H9 (cell line): ENCODE measurements at regions not wholly inside any gene's neighbourhood (a gene's known extent, or its start where the extent isn't known, plus 50 kb on each side); places are given as distances from the start of the nearest gene placed in this dataset.

Experiments used
- DNase-seq: peaks from one replicate; pipeline ENCODE4 v3.0.0-alpha.2; 2017
- H2AFZ ChIP-seq: one replicate; pipeline ENCODE4 v1.6.1; 2013; ENCODE audit warnings: mild to moderate bottlenecking, low read length, control low read depth, moderate library complexity
- H2AK5ac ChIP-seq: 2 replicates; pipeline ENCODE4 v1.6.1; 2013; ENCODE audit warnings: low read length, control low read depth, mixed read lengths; ENCODE audit not compliant: insufficient read length
- H2BK120ac ChIP-seq: one replicate; pipeline ENCODE4 v1.6.1; 2013; ENCODE audit warnings: low read depth, mild to moderate bottlenecking, low read length, control low read depth, inconsistent platforms; ENCODE audit not compliant: poor library complexity, severe bottlenecking
- H2BK12ac ChIP-seq: 2 replicates; pipeline ENCODE4 v1.6.1; 2013; ENCODE audit warnings: low read length, control low read depth, mixed read lengths, low read depth; ENCODE audit not compliant: insufficient read length
- H2BK15ac ChIP-seq: 2 replicates; pipeline ENCODE4 v1.6.1; 2013; ENCODE audit warnings: low read depth, low read length, control low read depth
- H2BK20ac ChIP-seq: one replicate; pipeline ENCODE4 v1.6.1; 2013; ENCODE audit warnings: low read depth, mild to moderate bottlenecking, low read length, control low read depth, inconsistent platforms; ENCODE audit not compliant: poor library complexity, severe bottlenecking
- H2BK5ac ChIP-seq: 2 replicates; pipeline ENCODE4 v1.6.1; 2013; ENCODE audit warnings: low read length, control low read depth, mixed read lengths; ENCODE audit not compliant: insufficient read length
- H3K14ac ChIP-seq: 2 replicates; pipeline ENCODE4 v1.6.1; 2013; ENCODE audit warnings: low read length, control low read depth; ENCODE audit not compliant: insufficient read depth
- H3K18ac ChIP-seq: 2 replicates; pipeline ENCODE4 v1.6.1; 2013; ENCODE audit warnings: low read depth, mild to moderate bottlenecking, mixed read lengths, low read length, control low read depth; ENCODE audit not compliant: insufficient read length
- H3K23ac ChIP-seq: 2 replicates; pipeline ENCODE4 v1.6.1; 2013; ENCODE audit warnings: low read length, control low read depth, mixed read lengths, low read depth; ENCODE audit not compliant: insufficient read length
- H3K23me2 ChIP-seq: 2 replicates; pipeline ENCODE4 v1.6.1; 2013; ENCODE audit warnings: low read depth, mild to moderate bottlenecking, mixed read lengths, low read length, control low read depth; ENCODE audit not compliant: insufficient read length, poor library complexity, severe bottlenecking
- H3K27ac ChIP-seq: 2 replicates; pipeline ENCODE4 v1.5.1; 2013; ENCODE audit warnings: low read length, control low read depth, mixed read lengths, low read depth; ENCODE audit not compliant: insufficient read length
- H3K27me3 ChIP-seq: 2 replicates; pipeline ENCODE4 v1.6.1; 2013; ENCODE audit warnings: low read length, control low read depth, inconsistent platforms; ENCODE audit not compliant: insufficient read depth
- H3K4ac ChIP-seq: 2 replicates; pipeline ENCODE4 v1.6.1; 2013; ENCODE audit warnings: low read depth, mild to moderate bottlenecking, control low read depth, inconsistent platforms, low read length, moderate library complexity
- H3K4me1 ChIP-seq: 2 replicates; pipeline ENCODE4 v1.6.1; 2013; ENCODE audit warnings: low read length, control low read depth, inconsistent platforms; ENCODE audit not compliant: insufficient read depth
- H3K4me2 ChIP-seq: 2 replicates; pipeline ENCODE4 v1.6.1; 2013; ENCODE audit warnings: low read length, control low read depth, mixed read lengths; ENCODE audit not compliant: insufficient read length, insufficient read depth
- H3K56ac ChIP-seq: 2 replicates; pipeline ENCODE4 v1.6.1; 2013; ENCODE audit warnings: low read depth, mild to moderate bottlenecking, mixed read lengths, low read length, control low read depth; ENCODE audit not compliant: insufficient read length
- H3K79me1 ChIP-seq: 2 replicates; pipeline ENCODE4 v1.6.1; 2013; ENCODE audit warnings: low read depth, mild to moderate bottlenecking, moderate library complexity, low read length, control low read depth, inconsistent platforms; ENCODE audit not compliant: insufficient read depth, poor library complexity, severe bottlenecking
- H3K79me2 ChIP-seq: 2 replicates; pipeline ENCODE4 v1.6.1; 2013; ENCODE audit warnings: low read length, control low read depth, inconsistent platforms; ENCODE audit not compliant: insufficient read depth
- H3K9ac ChIP-seq: 2 replicates; pipeline ENCODE4 v1.6.1; 2013; ENCODE audit warnings: low read length, control low read depth, mixed read lengths; ENCODE audit not compliant: insufficient read length; ENCODE audit errors: extremely low read depth
- H3K9me3 ChIP-seq: one replicate; pipeline ENCODE4 v1.6.1; 2013; ENCODE audit warnings: low read depth, low read length, inconsistent platforms; ENCODE audit not compliant: control insufficient read depth
- H3T11ph ChIP-seq: one replicate; pipeline ENCODE4 v1.6.1; 2013; ENCODE audit warnings: mild to moderate bottlenecking, low read length, control low read depth, inconsistent platforms
- H4K20me1 ChIP-seq: one replicate; pipeline ENCODE4 v1.6.1; 2013; ENCODE audit not compliant: control insufficient read depth, insufficient read length, insufficient read depth
- H4K5ac ChIP-seq: 2 replicates; pipeline ENCODE4 v1.6.1; 2013; ENCODE audit warnings: low read depth, mild to moderate bottlenecking, mixed read lengths, low read length, control low read depth; ENCODE audit not compliant: insufficient read length
- H4K8ac ChIP-seq: replicated peaks from 2 replicates; pipeline ENCODE4 v1.6.1; 2013; ENCODE audit warnings: low read length, control low read depth, mixed read lengths, low read depth; ENCODE audit not compliant: insufficient read length
- H4K91ac ChIP-seq: 2 replicates; pipeline ENCODE4 v1.6.1; 2013; ENCODE audit warnings: low read depth, mild to moderate bottlenecking, moderate library complexity, mixed read lengths, low read length, control low read depth; ENCODE audit not compliant: insufficient read length
- H3K27ac Mint-ChIP-seq, 3 experiments: 2 replicates in 2 of 3; 3 replicates in 1 of 3; pipeline ENCODE4 v1.8.0; 2020 to 2021; ENCODE audit warnings: mixed read lengths in 3 of 3, mild to moderate bottlenecking in 1 of 3, moderate library complexity in 1 of 3
- H3K27me3 Mint-ChIP-seq: 2 replicates; pipeline ENCODE4 v1.8.0; 2021; ENCODE audit warnings: low read depth, mild to moderate bottlenecking, moderate library complexity, mixed read lengths
- H3K36me3 Mint-ChIP-seq, 3 experiments: 2 replicates in 2 of 3; 3 replicates in 1 of 3; pipeline ENCODE4 v1.8.0; 2020 to 2021; ENCODE audit warnings: low read depth in 3 of 3, mixed read lengths in 3 of 3; ENCODE audit not compliant: insufficient read depth in 1 of 3
- H3K4me1 Mint-ChIP-seq, 2 experiments: 2 replicates each; pipeline ENCODE4 v1.8.0; 2020; ENCODE audit warnings: mixed read lengths in 2 of 2
- H3K4me3 Mint-ChIP-seq, 2 experiments: 2 replicates in 1 of 2; 3 replicates in 1 of 2; pipeline ENCODE4 v1.8.0; 2020 to 2021; ENCODE audit warnings: mild to moderate bottlenecking in 2 of 2, mixed read lengths in 2 of 2, moderate library complexity in 1 of 2
- H3K9me3 Mint-ChIP-seq, 2 experiments: 2 replicates in 1 of 2; 3 replicates in 1 of 2; pipeline ENCODE4 v1.8.0; 2020; ENCODE audit warnings: mild to moderate bottlenecking in 2 of 2, mixed read lengths in 2 of 2, moderate library complexity in 1 of 2
- WGBS: extraction: QIAGEN DNeasy Blood & Tissue Kit; methylation state at CpG from one replicate; pipeline ENCODE4 v1.1.7; 2013; ENCODE audit warnings: missing lambda C conversion rate, low lambda C conversion rate, mixed read lengths; ENCODE audit not compliant: insufficient read length; ENCODE audit errors: extremely low coverage; 5-methylcytosine and 5-hydroxymethylcytosine counted together
- TF ChIP-seq, protein P1 (sequence below): fragments of 200-600 bp; sonication (generic); conservative IDR thresholded peaks from 3 replicates; pipeline ENCODE4 v1.8.0; 2021; ENCODE audit warnings: antibody characterized with exemption, mild to moderate bottlenecking

DNA sequence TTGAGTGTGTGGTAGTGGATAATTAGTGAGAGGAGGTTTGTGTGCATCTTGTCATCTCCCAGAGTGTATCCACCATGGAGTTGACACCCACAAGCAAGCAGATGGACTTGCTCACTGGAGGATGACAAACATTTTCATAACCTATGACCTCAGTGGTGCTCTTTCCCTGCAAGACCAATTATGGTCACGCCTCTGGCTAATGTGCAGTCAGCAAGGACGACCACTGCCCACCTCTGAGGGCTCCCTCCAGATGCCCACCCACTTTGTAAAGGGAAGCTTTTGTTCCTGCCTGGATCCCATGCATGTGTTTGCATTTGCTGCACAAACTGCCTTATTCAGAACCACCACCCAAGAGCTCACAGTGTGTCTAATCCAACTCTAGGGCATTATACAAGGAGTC, 982.8 kb downstream of the TMEM121 start:
- Histone ChIP-seq H3K27me3 (no peaks in the 10 kb centered on the region), H2BK20ac (no peak overlapping the region), H3K9ac (no peak overlapping the region), H3K79me2 (no peaks in the 10 kb centered on the region), H4K20me1 (no peaks in the 10 kb centered on the region), H3K18ac (no peak overlapping the region), H3K4ac (no peak overlapping the region), H3K79me1 (no peaks in the 10 kb centered on the region), H2BK5ac (no peak overlapping the region), H4K8ac (no peak overlapping the region), H3K9me3 (peaks cover 100% of the 10 kb centered on the region), H2BK120ac (no peak overlapping the region), H3T11ph (no peak overlapping the region), H4K91ac (no peak overlapping the region), H3K56ac (no peak overlapping the region), H3K27ac (no peak overlapping the region), H3K23ac (no peak overlapping the region), H3K14ac (no peak overlapping the region), H4K5ac (no peak overlapping the region), H2BK15ac (no peak overlapping the region), H3K23me2 (no peaks in the 10 kb centered on the region), H2BK12ac (no peak overlapping the region), H2AFZ (no peak overlapping the region), H3K4me1 (no peaks in the 10 kb centered on the region), H2AK5ac (no peak overlapping the region), H3K4me2 (no peak overlapping the region)
- Mint-ChIP-seq H3K27ac (no peak overlapping the region), H3K4me1 (no peaks in the 10 kb centered on the region), H3K9me3 (peaks cover 99% of the 10 kb centered on the region in 2 experiments), H3K4me3 (no peak overlapping the region), H3K36me3 (peaks cover 5 to 42% (median 17%) of the 10 kb centered on the region in 3 experiments; a peak in 6 of 7 replicates), H3K27me3 (peaks cover 3% of the 10 kb centered on the region; the same call in 1 of the 2 replicates)
- no peak for DNase-seq
- no CpG with 5 or more reads among the region's 2 CpGs for WGBS
- TF ChIP-seq, protein P1, sequence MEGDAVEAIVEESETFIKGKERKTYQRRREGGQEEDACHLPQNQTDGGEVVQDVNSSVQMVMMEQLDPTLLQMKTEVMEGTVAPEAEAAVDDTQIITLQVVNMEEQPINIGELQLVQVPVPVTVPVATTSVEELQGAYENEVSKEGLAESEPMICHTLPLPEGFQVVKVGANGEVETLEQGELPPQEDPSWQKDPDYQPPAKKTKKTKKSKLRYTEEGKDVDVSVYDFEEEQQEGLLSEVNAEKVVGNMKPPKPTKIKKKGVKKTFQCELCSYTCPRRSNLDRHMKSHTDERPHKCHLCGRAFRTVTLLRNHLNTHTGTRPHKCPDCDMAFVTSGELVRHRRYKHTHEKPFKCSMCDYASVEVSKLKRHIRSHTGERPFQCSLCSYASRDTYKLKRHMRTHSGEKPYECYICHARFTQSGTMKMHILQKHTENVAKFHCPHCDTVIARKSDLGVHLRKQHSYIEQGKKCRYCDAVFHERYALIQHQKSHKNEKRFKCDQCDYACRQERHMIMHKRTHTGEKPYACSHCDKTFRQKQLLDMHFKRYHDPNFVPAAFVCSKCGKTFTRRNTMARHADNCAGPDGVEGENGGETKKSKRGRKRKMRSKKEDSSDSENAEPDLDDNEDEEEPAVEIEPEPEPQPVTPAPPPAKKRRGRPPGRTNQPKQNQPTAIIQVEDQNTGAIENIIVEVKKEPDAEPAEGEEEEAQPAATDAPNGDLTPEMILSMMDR = no peak
